ENCODE measurements at regions not wholly inside any gene's neighbourhood (a gene's known extent, or its start where the extent isn't known, plus 50 kb on each side); places are given as distances from the start of the nearest gene placed in this dataset.

DNA sequence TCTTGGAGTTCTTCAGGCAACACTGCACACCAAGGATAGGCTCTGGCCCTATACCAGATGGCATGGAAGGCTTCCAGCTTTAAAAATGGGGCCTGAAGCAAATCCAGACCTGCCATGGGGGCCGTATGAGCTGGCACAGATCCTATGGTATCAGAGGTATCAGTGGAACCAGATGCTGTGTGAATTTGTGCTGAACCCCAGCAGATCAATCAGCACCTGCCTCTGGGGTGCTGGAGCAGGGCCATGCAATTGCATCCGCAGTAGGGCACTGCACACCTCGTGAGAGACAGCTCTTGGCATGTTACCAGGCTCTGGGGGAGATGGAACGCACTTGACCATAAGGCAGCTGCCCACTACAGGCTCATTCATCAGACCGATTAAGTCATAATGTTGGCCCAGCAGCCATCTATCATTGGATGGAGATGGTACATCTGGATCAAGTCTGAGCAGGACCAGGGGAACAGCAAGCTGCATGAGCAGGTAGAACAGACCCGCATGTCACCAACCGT, 221.5 kb downstream of the MYLK4 start:
- H3K4me1 ChIP-seq (ENCODE audit: control insufficient read depth, low read length): no peaks in the 10 kb centered on the region
- H3K4me3 ChIP-seq (ENCODE audit: low read length): no peak overlapping the region
- H3K9me3 ChIP-seq (ENCODE audit: control insufficient read depth, insufficient read depth, low read length): no peaks in the 10 kb centered on the region
- TF ChIP-seq, protein P1, sequence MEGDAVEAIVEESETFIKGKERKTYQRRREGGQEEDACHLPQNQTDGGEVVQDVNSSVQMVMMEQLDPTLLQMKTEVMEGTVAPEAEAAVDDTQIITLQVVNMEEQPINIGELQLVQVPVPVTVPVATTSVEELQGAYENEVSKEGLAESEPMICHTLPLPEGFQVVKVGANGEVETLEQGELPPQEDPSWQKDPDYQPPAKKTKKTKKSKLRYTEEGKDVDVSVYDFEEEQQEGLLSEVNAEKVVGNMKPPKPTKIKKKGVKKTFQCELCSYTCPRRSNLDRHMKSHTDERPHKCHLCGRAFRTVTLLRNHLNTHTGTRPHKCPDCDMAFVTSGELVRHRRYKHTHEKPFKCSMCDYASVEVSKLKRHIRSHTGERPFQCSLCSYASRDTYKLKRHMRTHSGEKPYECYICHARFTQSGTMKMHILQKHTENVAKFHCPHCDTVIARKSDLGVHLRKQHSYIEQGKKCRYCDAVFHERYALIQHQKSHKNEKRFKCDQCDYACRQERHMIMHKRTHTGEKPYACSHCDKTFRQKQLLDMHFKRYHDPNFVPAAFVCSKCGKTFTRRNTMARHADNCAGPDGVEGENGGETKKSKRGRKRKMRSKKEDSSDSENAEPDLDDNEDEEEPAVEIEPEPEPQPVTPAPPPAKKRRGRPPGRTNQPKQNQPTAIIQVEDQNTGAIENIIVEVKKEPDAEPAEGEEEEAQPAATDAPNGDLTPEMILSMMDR (IDR thresholded peaks at IDR 0.05; ENCODE audit: low read depth, low read length, poor library complexity, severe bottlenecking): no peak
- no peak for TF ChIP-seq EZH2phosphoT487 (IDR thresholded peaks at IDR 0.05; ENCODE audit: borderline replicate concordance, low read length)
- H3K9me2 ChIP-seq (replicated peaks; ENCODE audit: control insufficient read depth, low read length): no peaks in the 10 kb centered on the region
- H3K27me3 ChIP-seq (ENCODE audit: control insufficient read depth, low read length): no peaks in the 10 kb centered on the region
- no peaks in the 10 kb centered on the region for H3F3A ChIP-seq (ENCODE audit: control insufficient read depth, insufficient read depth)
- no peaks in the 10 kb centered on the region for H3K79me2 ChIP-seq (ENCODE audit: control insufficient read depth, low read length)
- H3K36me3 ChIP-seq (ENCODE audit: control insufficient read depth, low read length): no peaks in the 10 kb centered on the region
- H3K4me2 ChIP-seq (ENCODE audit: low read length): no peak overlapping the region
- H3K27ac ChIP-seq (ENCODE audit: low read depth, low read length): no peak overlapping the region
- H4K20me1 ChIP-seq (ENCODE audit: control insufficient read depth, insufficient read depth, low read depth, low read length): no peaks in the 10 kb centered on the region

DNA sequence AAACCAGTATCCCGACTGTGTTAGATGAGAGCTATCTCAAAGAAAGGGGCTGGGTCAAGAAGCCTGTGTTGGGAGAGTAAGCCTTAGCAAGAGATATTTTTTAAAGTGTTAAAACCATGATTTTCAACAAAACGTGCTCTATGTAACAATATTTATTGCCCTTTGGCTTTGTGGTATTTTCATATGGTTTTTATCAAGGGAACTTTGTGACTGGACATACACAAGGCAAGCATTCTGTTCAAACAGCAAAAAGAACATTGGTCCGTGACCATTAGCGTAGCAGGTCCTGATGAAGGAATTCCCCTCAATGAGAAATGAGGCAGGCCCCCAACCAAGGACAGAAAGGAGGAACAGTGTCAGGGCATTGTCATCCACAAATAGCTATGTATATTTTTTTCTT, 222.6 kb downstream of the MYLK4 start:
- H4K20me1 ChIP-seq (ENCODE audit: control insufficient read depth, insufficient read depth, low read depth, low read length): no peaks in the 10 kb centered on the region
- H3F3A ChIP-seq (ENCODE audit: control insufficient read depth, insufficient read depth): no peaks in the 10 kb centered on the region
- H3K4me3 ChIP-seq (ENCODE audit: low read length): no peak overlapping the region
- H3K4me2 ChIP-seq (ENCODE audit: low read length): no peak overlapping the region
- H3K9me3 ChIP-seq (ENCODE audit: control insufficient read depth, insufficient read depth, low read length): 0 out of 2 replicates have a peak, but pooled peaks cover 2% of the 10 kb centered on the region
- no peaks in the 10 kb centered on the region for H3K27me3 ChIP-seq (ENCODE audit: control insufficient read depth, low read length)
- H3K79me2 ChIP-seq (ENCODE audit: control insufficient read depth, low read length): no peaks in the 10 kb centered on the region
- H3K9me2 ChIP-seq (replicated peaks; ENCODE audit: control insufficient read depth, low read length): no peaks in the 10 kb centered on the region
- no peaks in the 10 kb centered on the region for H3K4me1 ChIP-seq (ENCODE audit: control insufficient read depth, low read length)
- H3K27ac ChIP-seq (ENCODE audit: low read depth, low read length): no peak overlapping the region
- no peaks in the 10 kb centered on the region for H3K36me3 ChIP-seq (ENCODE audit: control insufficient read depth, low read length)
- TF ChIP-seq, protein P1 (IDR thresholded peaks at IDR 0.05; ENCODE audit: low read depth, low read length, poor library complexity, severe bottlenecking): no peak
- no peak for TF ChIP-seq EZH2phosphoT487 (IDR thresholded peaks at IDR 0.05; ENCODE audit: borderline replicate concordance, low read length)

DNA sequence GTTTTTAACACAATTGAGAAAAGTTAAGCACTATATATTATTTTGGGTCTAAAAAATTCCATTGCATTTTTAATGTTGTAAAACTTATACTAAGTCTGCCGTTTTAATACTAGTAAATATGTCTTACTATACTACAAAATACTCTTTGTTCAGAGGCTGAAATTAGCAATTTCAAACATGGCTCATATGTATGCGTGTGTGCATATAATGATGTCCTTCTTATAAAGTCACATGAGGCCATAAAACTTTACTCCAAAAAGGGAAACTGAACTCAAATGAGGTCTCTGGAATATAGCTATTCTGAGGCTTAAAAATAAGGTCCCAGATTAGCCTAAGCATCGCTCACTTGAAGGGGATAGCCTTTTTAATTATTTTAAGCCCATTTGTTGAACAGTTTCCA, 224.0 kb downstream of the MYLK4 start:
- Histone ChIP-seq H3K36me3 (ENCODE audit: control insufficient read depth, low read length) (no peaks in the 10 kb centered on the region), H3F3A (ENCODE audit: control insufficient read depth, insufficient read depth) (no peaks in the 10 kb centered on the region), H3K4me3 (ENCODE audit: low read length) (no peak overlapping the region), H3K27ac (ENCODE audit: low read depth, low read length) (no peak overlapping the region), H3K79me2 (ENCODE audit: control insufficient read depth, low read length) (no peaks in the 10 kb centered on the region), H3K9me2 (replicated peaks; ENCODE audit: control insufficient read depth, low read length) (no peaks in the 10 kb centered on the region), H3K9me3 (ENCODE audit: control insufficient read depth, insufficient read depth, low read length) (0 out of 2 replicates have a peak, but pooled peaks cover 2% of the 10 kb centered on the region), H4K20me1 (ENCODE audit: control insufficient read depth, insufficient read depth, low read depth, low read length) (no peaks in the 10 kb centered on the region), H3K4me2 (ENCODE audit: low read length) (no peak overlapping the region), H3K27me3 (ENCODE audit: control insufficient read depth, low read length) (no peaks in the 10 kb centered on the region), H3K4me1 (ENCODE audit: control insufficient read depth, low read length) (no peaks in the 10 kb centered on the region)
- TF ChIP-seq, protein P1 (IDR thresholded peaks at IDR 0.05; ENCODE audit: low read depth, low read length, poor library complexity, severe bottlenecking): no peak
- TF ChIP-seq EZH2phosphoT487 (IDR thresholded peaks at IDR 0.05; ENCODE audit: borderline replicate concordance, low read length): no peak

All from DOHH2 (cell line).